Mucosa of rectum (tissue), 2 donors: ENCODE measurements at regions not wholly inside any gene's neighbourhood (a gene's known extent, or its start where the extent isn't known, plus 50 kb on each side); places are given as distances from the start of the nearest gene placed in this dataset.

Experiments used
- H3K27ac ChIP-seq, 2 donors: one replicate each; pipeline ENCODE4 v1.7.0; 2013; ENCODE audit warnings: inconsistent platforms in 2 of 2, low read depth in 2 of 2, low read length in 2 of 2
- H3K27me3 ChIP-seq, 2 donors: one replicate each; pipeline ENCODE4 v1.7.0; 2013; ENCODE audit warnings: low read length in 2 of 2; ENCODE audit not compliant: control insufficient read depth in 2 of 2, insufficient read depth in 2 of 2
- H3K36me3 ChIP-seq, 2 donors: one replicate each; pipeline ENCODE4 v1.7.0; 2013; ENCODE audit warnings: low read length in 2 of 2; ENCODE audit not compliant: control insufficient read depth in 2 of 2, insufficient read depth in 2 of 2
- H3K4me1 ChIP-seq, 2 donors: one replicate each; pipeline ENCODE4 v1.7.0; 2013; ENCODE audit warnings: low read length in 2 of 2, mild to moderate bottlenecking in 1 of 2; ENCODE audit not compliant: control insufficient read depth in 2 of 2, insufficient read depth in 2 of 2
- H3K4me3 ChIP-seq, 2 donors: one replicate each; pipeline ENCODE4 v1.7.0; 2013; ENCODE audit warnings: low read length in 2 of 2
- H3K9ac ChIP-seq, 2 donors: one replicate each; pipeline ENCODE4 v1.7.0; 2013; ENCODE audit warnings: low read length in 2 of 2, low read depth in 1 of 2, mild to moderate bottlenecking in 1 of 2
- H3K9me3 ChIP-seq, 2 donors: one replicate each; pipeline ENCODE4 v1.7.0; 2013; ENCODE audit warnings: low read length in 2 of 2; ENCODE audit not compliant: control insufficient read depth in 2 of 2
- donor health status: healthy.
- donor health status: Normal muscosa, but diverticular disease.

GRCh38 chr20:7330850-7331249 is 563.4 kb downstream of the BMP2 start:
- H3K27me3 ChIP-seq, result no peaks in the 10 kb centered on the region
- H3K27ac ChIP-seq, result no peak overlapping the region
- H3K9me3 ChIP-seq, result no peaks in the 10 kb centered on the region
- no peak overlapping the region for H3K4me3 ChIP-seq
- no peaks in the 10 kb centered on the region for H3K4me1 ChIP-seq
- no peaks in the 10 kb centered on the region for H3K36me3 ChIP-seq
- no peak overlapping the region for H3K9ac ChIP-seq

- Histone ChIP-seq H3K9ac (no peak overlapping the region), H3K4me3 (no peak overlapping the region), H3K27ac (no peak overlapping the region), H3K36me3 (no peaks in the 10 kb centered on the region), H3K27me3 (no peaks in the 10 kb centered on the region), H3K4me1 (no peaks in the 10 kb centered on the region), H3K9me3 (no peaks in the 10 kb centered on the region)
Measured at GRCh38 chr20:7332169-7332568, 564.7 kb downstream of the BMP2 start.

GRCh38 chr20:7333841-7334240 is 566.4 kb downstream of the BMP2 start:
- Histone ChIP-seq H3K9me3 (no peaks in the 10 kb centered on the region), H3K27me3 (no peaks in the 10 kb centered on the region), H3K4me3 (no peak overlapping the region)

GRCh38 chr20:7346026-7346425 is 578.5 kb downstream of the BMP2 start:
- Histone ChIP-seq H3K4me1 (no peaks in the 10 kb centered on the region), H3K36me3 (no peaks in the 10 kb centered on the region), H3K27me3 (no peaks in the 10 kb centered on the region), H3K9ac (no peak overlapping the region), H3K4me3 (no peak overlapping the region), H3K9me3 (no peaks in the 10 kb centered on the region), H3K27ac (no peak overlapping the region)

More at GRCh38 chr20:7333841-7334240, 566.4 kb downstream of the BMP2 start:
- no peaks in the 10 kb centered on the region for H3K4me1 ChIP-seq
- H3K36me3 ChIP-seq, result no peaks in the 10 kb centered on the region
- no peak overlapping the region for H3K9ac ChIP-seq
- H3K27ac ChIP-seq, result no peak overlapping the region

DNA sequence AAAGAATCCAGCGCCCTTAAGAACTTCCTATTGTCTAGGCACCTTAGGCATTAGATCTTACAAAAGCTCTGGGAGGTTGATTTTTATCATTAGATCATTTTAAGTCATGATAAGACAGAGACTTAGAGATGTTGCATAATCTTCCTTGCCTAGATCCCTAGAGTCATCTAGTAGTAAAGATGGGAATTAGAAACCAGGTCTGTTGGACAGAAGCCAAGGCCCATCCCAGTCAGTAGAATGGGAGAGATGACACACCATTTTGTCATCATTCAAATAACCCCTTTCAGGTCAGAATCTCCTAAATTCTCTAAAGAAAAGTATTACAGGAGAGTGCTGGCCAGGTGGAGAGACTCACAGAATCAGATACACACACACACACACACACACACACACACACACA is 579.1 kb downstream of the BMP2 start:
- Histone ChIP-seq H3K36me3 (no peaks in the 10 kb centered on the region), H3K27me3 (no peaks in the 10 kb centered on the region), H3K4me3 (no peak overlapping the region), H3K27ac (no peak overlapping the region), H3K4me1 (no peaks in the 10 kb centered on the region), H3K9ac (no peak overlapping the region), H3K9me3 (no peaks in the 10 kb centered on the region)

GRCh38 chr20:7347409-7347808 is 579.9 kb downstream of the BMP2 start:
- Histone ChIP-seq H3K4me1 (no peaks in the 10 kb centered on the region), H3K27ac (no peak overlapping the region), H3K4me3 (no peak overlapping the region), H3K27me3 (no peaks in the 10 kb centered on the region), H3K9ac (no peak overlapping the region), H3K36me3 (no peaks in the 10 kb centered on the region), H3K9me3 (no peaks in the 10 kb centered on the region)

GRCh38 chr20:7348253-7348652 is 580.8 kb downstream of the BMP2 start:
- H3K4me1 ChIP-seq, result no peaks in the 10 kb centered on the region
- H3K27ac ChIP-seq, result no peak overlapping the region
- H3K4me3 ChIP-seq, result no peak overlapping the region
- no peaks in the 10 kb centered on the region for H3K36me3 ChIP-seq
- no peaks in the 10 kb centered on the region for H3K27me3 ChIP-seq
- no peaks in the 10 kb centered on the region for H3K9me3 ChIP-seq
- H3K9ac ChIP-seq, result no peak overlapping the region

DNA sequence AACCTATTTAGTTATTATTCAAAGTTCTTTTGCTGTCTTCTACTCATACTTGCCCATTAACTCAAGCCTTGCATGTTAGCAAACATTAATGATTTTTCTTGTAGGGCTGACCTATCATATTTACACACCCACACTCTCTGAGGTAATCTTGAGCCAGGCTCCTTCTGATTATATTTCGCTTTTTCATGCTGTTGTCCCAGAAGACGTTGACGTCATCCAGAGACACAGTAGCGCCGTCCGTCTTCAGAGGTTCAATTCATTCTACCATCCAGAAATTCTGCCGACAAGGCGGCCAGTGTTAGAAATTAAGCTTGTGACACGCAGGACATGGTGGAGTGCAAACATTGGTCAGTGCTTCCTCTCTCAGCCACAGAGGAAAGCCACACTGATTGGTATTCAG is 584.7 kb downstream of the BMP2 start:
- H3K4me1 ChIP-seq, result no peaks in the 10 kb centered on the region
- H3K9me3 ChIP-seq, result no peaks in the 10 kb centered on the region
- no peaks in the 10 kb centered on the region for H3K36me3 ChIP-seq
- H3K27me3 ChIP-seq, result no peaks in the 10 kb centered on the region
- H3K27ac ChIP-seq, result no peak overlapping the region
- no peak overlapping the region for H3K9ac ChIP-seq
- H3K4me3 ChIP-seq, result no peak overlapping the region

- H3K4me3 ChIP-seq, result no peak overlapping the region
- no peaks in the 10 kb centered on the region for H3K27me3 ChIP-seq
- H3K36me3 ChIP-seq, result no peaks in the 10 kb centered on the region
- no peaks in the 10 kb centered on the region for H3K9me3 ChIP-seq
- H3K27ac ChIP-seq, result no peak overlapping the region
- H3K4me1 ChIP-seq, result no peaks in the 10 kb centered on the region
- H3K9ac ChIP-seq, result no peak overlapping the region
Measured at GRCh38 chr20:7355051-7355450, 585.2 kb downstream of the HAO1 start.

- no peak overlapping the region for H3K4me3 ChIP-seq
Measured at GRCh38 chr20:7358670-7359069, 581.6 kb downstream of the HAO1 start.

DNA sequence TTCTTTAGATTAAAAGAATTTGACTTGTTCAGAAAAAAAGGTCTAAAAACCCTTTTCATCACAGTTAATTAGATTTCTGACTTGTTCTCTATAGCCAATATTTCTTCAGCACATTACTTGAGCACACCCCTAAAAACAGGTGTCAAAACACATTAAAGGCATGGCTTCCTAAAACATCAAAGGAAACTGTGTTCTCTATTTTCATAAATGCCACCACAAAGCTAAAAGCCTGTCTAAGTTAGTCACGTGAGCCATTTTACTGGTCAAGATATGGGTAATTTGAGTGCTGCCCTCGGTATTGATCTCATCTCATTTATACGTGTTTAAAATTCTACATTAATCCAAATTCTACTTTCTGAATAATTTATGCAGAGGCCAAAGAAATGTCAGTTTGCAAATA is 580.5 kb downstream of the HAO1 start:
- Histone ChIP-seq H3K4me3 (no peak overlapping the region), H3K36me3 (no peaks in the 10 kb centered on the region), H3K9me3 (no peaks in the 10 kb centered on the region), H3K9ac (no peak overlapping the region), H3K27me3 (no peaks in the 10 kb centered on the region), H3K4me1 (no peaks in the 10 kb centered on the region), H3K27ac (no peak overlapping the region)

More at GRCh38 chr20:7358670-7359069, 581.6 kb downstream of the HAO1 start:
- no peak overlapping the region for H3K27ac ChIP-seq
- H3K27me3 ChIP-seq, result no peaks in the 10 kb centered on the region
- no peaks in the 10 kb centered on the region for H3K36me3 ChIP-seq
- H3K4me1 ChIP-seq, result no peaks in the 10 kb centered on the region
- H3K9ac ChIP-seq, result no peak overlapping the region
- H3K9me3 ChIP-seq, result no peaks in the 10 kb centered on the region
